RWPE1 (cell line): ENCODE measurements at regions not wholly inside any gene's neighbourhood (a gene's known extent, or its start where the extent isn't known, plus 50 kb on each side); places are given as distances from the start of the nearest gene placed in this dataset.
A peak's percentile ranks its signal among the peaks of the same experiment; 100 is the strongest.

Experiments used
- CTCF ChIA-PET: fragments of 350-600 bp; sonication (Branson Sonifier 250); formaldehyde crosslinking; extraction: SDS; loops from one replicate; lab custom pipeline; 2021; lab: Yijun Ruan, JAX
- POLR2A ChIA-PET: fragments of 400-600 bp; formaldehyde crosslinking; extraction: SDS; loops from one replicate; lab custom pipeline; 2020; ENCODE audit warnings: antibody characterized with exemption; ENCODE audit not compliant: low non-redundant PET; lab: Yijun Ruan, JAX
- DNase-seq: peaks from one replicate; pipeline ENCODE4 v3.0.0; 2012; ENCODE audit warnings: low spot score
- H3K27ac ChIP-seq: fragments of 450-650 bp; 2 replicates; pipeline ENCODE4 v1.5.1; 2017
- TF ChIP-seq, protein P1 (sequence below): fragments of 450-650 bp; conservative IDR thresholded peaks from 2 replicates; pipeline ENCODE4 v1.5.1; 2017; ENCODE audit warnings: low read depth, mild to moderate bottlenecking

DNA sequence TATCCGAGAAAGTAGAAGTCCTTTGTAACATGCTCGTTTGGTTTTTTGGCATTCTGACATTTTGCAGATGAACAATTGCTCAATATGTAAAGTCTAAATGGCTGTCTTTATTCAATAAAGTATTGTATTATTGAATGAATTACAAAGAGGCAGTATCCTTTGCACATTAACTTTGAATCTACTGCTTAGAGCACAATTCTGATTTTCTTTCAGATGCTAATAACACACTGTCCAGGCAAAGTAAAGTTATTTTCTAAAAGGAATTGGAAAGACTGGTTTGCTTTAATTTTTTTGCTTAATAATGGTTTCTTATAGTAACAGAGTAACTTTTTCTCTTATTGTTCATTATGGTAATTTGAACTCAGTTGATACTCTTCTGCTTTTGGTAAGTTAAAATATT lies 494.8 kb downstream of the RWDD3 start:
- H3K27ac ChIP-seq, result no peak overlapping the region
- DNase-seq, result no peak
- CTCF ChIA-PET, result interaction anchor here (0.8 kb wide), 1 partner anchor 9 kb away, joined by 3 read pairs; no protein-coding TSS in a partner anchor
- POLR2A ChIA-PET, result no interaction called here
- TF ChIP-seq, protein P1, sequence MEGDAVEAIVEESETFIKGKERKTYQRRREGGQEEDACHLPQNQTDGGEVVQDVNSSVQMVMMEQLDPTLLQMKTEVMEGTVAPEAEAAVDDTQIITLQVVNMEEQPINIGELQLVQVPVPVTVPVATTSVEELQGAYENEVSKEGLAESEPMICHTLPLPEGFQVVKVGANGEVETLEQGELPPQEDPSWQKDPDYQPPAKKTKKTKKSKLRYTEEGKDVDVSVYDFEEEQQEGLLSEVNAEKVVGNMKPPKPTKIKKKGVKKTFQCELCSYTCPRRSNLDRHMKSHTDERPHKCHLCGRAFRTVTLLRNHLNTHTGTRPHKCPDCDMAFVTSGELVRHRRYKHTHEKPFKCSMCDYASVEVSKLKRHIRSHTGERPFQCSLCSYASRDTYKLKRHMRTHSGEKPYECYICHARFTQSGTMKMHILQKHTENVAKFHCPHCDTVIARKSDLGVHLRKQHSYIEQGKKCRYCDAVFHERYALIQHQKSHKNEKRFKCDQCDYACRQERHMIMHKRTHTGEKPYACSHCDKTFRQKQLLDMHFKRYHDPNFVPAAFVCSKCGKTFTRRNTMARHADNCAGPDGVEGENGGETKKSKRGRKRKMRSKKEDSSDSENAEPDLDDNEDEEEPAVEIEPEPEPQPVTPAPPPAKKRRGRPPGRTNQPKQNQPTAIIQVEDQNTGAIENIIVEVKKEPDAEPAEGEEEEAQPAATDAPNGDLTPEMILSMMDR, result no peak

DNA sequence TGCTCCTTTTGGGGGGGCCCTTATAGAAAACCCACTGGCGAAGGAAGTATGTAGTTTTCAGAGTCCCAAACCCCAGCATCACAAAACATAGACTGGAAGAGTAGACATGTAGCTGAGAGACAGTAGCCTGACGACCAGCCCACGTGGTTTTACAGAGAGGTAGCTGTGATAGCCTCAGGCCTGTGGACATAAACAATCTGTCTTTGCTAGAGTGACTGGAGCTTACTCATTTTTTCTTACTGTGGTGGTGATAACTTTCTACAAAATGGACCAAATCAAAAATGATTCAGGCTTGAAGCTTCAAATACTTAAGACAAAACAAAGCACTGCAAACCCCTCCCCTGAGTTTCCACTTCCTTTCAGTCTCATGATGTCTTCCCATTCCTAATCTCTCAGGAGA lies 497.0 kb downstream of the RWDD3 start:
- TF ChIP-seq, protein P1, result no peak
- POLR2A ChIA-PET, result interaction anchor here (0.7 kb wide), 1 partner anchor 41 kb away, joined by 4 read pairs; no protein-coding TSS in a partner anchor
- peak; percentile 50 for DNase-seq
- CTCF ChIA-PET, result no interaction called here
- H3K27ac ChIP-seq, result no peak overlapping the region

DNA sequence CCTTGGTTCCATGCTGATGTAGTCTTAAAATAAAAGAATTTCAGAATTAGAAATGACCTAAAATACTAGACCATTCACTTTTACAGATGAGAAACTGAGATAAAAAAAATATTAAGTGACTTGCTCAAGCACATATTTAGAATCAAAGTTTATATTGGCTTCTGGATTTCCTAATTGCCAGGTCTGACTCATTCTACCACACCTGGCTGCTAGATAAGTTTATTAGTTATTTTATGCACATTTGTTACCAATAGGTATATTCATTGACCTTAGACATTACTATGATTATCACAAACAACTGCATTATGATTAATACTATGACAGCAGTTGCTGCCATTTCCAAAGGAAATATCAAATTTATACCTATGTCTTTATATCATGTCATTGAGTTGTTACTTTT lies 497.5 kb downstream of the RWDD3 start:
- ChIA-PET CTCF (no interaction called here), POLR2A (interaction anchor here (0.7 kb wide), 1 partner anchor 41 kb away, joined by 4 read pairs; no protein-coding TSS in a partner anchor)
- DNase-seq, result no peak
- H3K27ac ChIP-seq, result no peak overlapping the region
- TF ChIP-seq, protein P1, result no peak

DNA sequence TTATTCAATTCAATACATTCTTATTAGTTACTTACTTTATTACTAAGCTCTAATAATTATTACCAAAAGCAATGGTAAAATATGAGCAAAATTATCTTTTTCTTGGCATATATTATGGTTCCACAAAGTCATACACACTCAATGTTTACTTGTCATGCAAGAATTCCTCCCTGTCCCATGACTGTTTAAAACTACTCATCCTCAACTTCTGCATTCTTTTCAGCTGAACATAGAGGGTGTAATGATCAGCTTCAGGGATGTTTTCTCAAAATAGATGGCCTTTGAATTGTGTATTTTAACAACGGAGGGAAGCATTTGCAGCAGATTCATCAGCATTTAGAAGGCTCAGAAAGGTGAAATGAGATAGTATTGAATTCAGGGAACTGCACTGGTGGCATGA lies 499.0 kb downstream of the RWDD3 start:
- no peak overlapping the region for H3K27ac ChIP-seq
- TF ChIP-seq, protein P1, result no peak
- POLR2A ChIA-PET, result no interaction called here
- CTCF ChIA-PET, result no interaction called here
- no peak for DNase-seq

DNA sequence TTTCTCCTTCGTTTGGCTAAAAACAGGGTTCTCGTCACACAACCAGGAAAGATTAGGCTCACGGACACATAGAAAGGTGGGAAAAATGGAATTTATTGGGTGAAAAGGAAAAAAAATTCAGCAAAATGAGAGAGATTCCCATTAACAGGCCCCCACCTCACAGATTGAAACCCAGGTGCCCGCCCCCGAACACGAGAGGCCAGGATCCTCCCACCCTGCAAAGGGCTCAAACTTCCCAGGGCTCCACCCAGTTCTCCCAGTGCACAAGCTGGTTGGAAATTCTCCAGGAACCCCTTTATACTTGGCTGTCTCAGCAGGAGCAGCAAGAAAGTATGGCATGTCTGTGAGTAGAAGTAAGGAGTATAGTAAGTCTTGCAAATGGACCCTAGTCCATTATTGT lies 499.7 kb downstream of the RWDD3 start:
- no peak for DNase-seq
- ChIA-PET CTCF (no interaction called here), POLR2A (interaction anchor here (0.7 kb wide), 1 partner anchor 15 kb away, joined by 4 read pairs; no protein-coding TSS in a partner anchor)
- H3K27ac ChIP-seq, result no peak overlapping the region
- TF ChIP-seq, protein P1, result no peak

DNA sequence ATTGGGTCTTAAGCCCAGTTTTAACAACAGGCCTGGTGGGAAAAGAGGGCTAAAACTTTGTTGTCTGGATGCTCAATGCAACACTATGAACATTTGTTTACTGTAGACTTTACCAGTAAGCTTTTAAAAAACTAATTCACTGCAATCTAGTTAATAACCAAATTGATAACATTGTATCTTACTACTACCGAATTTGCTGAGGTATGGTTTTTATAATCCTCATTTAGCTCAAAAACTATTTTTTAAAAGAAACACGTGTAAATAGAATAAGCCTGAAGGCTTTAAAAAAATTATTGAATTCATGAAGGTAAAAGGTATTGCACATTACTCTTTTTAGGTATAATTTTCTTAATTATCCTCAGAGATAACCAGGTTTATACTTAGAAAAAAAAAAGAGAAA lies 500.6 kb downstream of the RWDD3 start:
- no peak for DNase-seq
- ChIA-PET POLR2A (no interaction called here), CTCF (interaction anchor here (0.7 kb wide), 2 partner anchors 227 to 475 kb away, joined by 3 read pairs; no protein-coding TSS in a partner anchor)
- no peak overlapping the region for H3K27ac ChIP-seq
- TF ChIP-seq, protein P1, result no peak
